Gastrocnemius medialis (tissue), 4 donors: ENCODE measurements at regions not wholly inside any gene's neighbourhood (a gene's known extent, or its start where the extent isn't known, plus 50 kb on each side); places are given as distances from the start of the nearest gene placed in this dataset.

Experiments used
- ATAC-seq, 2 donors: fragments of 150-250 bp; one replicate each; pipeline ENCODE4 v1.9.1; 2016
- DNase-seq, 2 donors: peaks; one replicate each; pipeline ENCODE4 v3.0.0-alpha.2; 2019
- H3K27ac ChIP-seq, 4 donors: fragments of 200-600 bp; sonication (generic); 1 replicate in 1 of 4; 2 replicates in 3 of 4; pipeline ENCODE4 v1.5.1; 2016 to 2018; ENCODE audit warnings: mild to moderate bottlenecking in 2 of 4, moderate library complexity in 1 of 4
- H3K27me3 ChIP-seq, 3 donors: fragments of 200-600 bp; sonication (generic) in 2 of 3; 1 replicate in 1 of 3; 2 replicates in 2 of 3; pipeline versions ENCODE4 v1.5.1 to v1.6.0; 2016 to 2019; ENCODE audit warnings: mild to moderate bottlenecking in 1 of 3, moderate library complexity in 1 of 3
- H3K36me3 ChIP-seq, 2 donors: fragments of 200-600 bp; sonication (generic) in 1 of 2; one replicate each; pipeline ENCODE4 v1.5.1; 2017 to 2018
- H3K4me1 ChIP-seq, 2 donors: fragments of 200-600 bp; sonication (generic) in 1 of 2; one replicate each; pipeline ENCODE4 v1.5.1; 2016 to 2017; ENCODE audit warnings: mild to moderate bottlenecking in 2 of 2
- H3K4me3 ChIP-seq, 4 donors: fragments of 200-600 bp; sonication (generic) in 3 of 4; 1 replicate in 1 of 4; 2 replicates in 3 of 4; pipeline ENCODE4 v1.5.1; 2016 to 2019; ENCODE audit warnings: mild to moderate bottlenecking in 2 of 4
- H3K9me3 ChIP-seq, 3 donors: fragments of 200-600 bp; sonication (generic) in 2 of 3; 1 replicate in 1 of 3; 2 replicates in 2 of 3; pipeline ENCODE4 v1.5.1; 2016 to 2019
- POLR2A ChIP-seq, 2 donors: fragments of 450-650 bp; IDR thresholded peaks; one replicate each; pipeline ENCODE4 v1.6.1; 2017; ENCODE audit warnings: antibody characterized with exemption in 2 of 2, mild to moderate bottlenecking in 2 of 2, moderate library complexity in 2 of 2
- in situ Hi-C, 4 donors: fragments of 200-750 bp; cut with MboI; loops; one replicate each; pipeline versions ENCODE4 v1.15.0 to v1.8.0; 2017; ENCODE audit warnings: low sequenced_read_pairs in 4 of 4
- intact Hi-C: fragments of 100-400 bp; cut with DNase I; formaldehyde crosslinking; loops from one replicate; pipeline ENCODE4 v1.15.1; 2023; ENCODE audit warnings: low total_unique reads
- TF ChIP-seq, protein P1 (sequence below), 5 experiments: fragments of 450-650 bp in 3 of 5; fragments of 200-600 bp in 2 of 5; sonication (generic) in 2 of 5; IDR thresholded peaks in 4 of 5; conservative IDR thresholded peaks in 1 of 5; 1 replicate in 4 of 5; 2 replicates in 1 of 5; pipeline ENCODE4 v1.5.1; 2016 to 2019; ENCODE audit warnings: antibody characterized with exemption in 5 of 5, mild to moderate bottlenecking in 3 of 5, moderate library complexity in 3 of 5

GRCh38 chr6:56699066-56699654 is 56.5 kb upstream of the DST start:
- in situ Hi-C loops, result loop anchor here (5.0 to 10.0 kb wide), 4 partner anchors 52 to 146 kb away; partner anchors contain the start of gene DST (in 1 of the 4)
- DNase-seq (no peak), ATAC-seq (peak; percentile 44 to 68)
- peak overlapping the region in 1 of 4 donors; percentile 89 for H3K27ac ChIP-seq
- intact Hi-C loops, result loop anchor here (1.0 to 10.0 kb wide), 2 partner anchors 62 to 476 kb away; partner anchors contain the start of gene BAG2
- H3K9me3 ChIP-seq, result no peaks in the 10 kb centered on the region
- H3K4me1 ChIP-seq, result peaks cover 14 to 19% of the 10 kb centered on the region in 2 donors
- no peaks in the 10 kb centered on the region for H3K27me3 ChIP-seq
- H3K36me3 ChIP-seq, result no peaks in the 10 kb centered on the region
- no peak overlapping the region for H3K4me3 ChIP-seq
- TF ChIP-seq, protein P1, sequence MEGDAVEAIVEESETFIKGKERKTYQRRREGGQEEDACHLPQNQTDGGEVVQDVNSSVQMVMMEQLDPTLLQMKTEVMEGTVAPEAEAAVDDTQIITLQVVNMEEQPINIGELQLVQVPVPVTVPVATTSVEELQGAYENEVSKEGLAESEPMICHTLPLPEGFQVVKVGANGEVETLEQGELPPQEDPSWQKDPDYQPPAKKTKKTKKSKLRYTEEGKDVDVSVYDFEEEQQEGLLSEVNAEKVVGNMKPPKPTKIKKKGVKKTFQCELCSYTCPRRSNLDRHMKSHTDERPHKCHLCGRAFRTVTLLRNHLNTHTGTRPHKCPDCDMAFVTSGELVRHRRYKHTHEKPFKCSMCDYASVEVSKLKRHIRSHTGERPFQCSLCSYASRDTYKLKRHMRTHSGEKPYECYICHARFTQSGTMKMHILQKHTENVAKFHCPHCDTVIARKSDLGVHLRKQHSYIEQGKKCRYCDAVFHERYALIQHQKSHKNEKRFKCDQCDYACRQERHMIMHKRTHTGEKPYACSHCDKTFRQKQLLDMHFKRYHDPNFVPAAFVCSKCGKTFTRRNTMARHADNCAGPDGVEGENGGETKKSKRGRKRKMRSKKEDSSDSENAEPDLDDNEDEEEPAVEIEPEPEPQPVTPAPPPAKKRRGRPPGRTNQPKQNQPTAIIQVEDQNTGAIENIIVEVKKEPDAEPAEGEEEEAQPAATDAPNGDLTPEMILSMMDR (IDR thresholded peaks at IDR 0.05 in 4 of 5, conservative IDR thresholded peaks at IDR 0.05 in 1 of 5), result peak; percentile 55 to 79 (median 65)
- no peak for TF ChIP-seq POLR2A (IDR thresholded peaks at IDR 0.05)

GRCh38 chr6:56695702-56696101 is 53.0 kb upstream of the DST start:
- no peak for ATAC-seq
- TF ChIP-seq, protein P1 (IDR thresholded peaks at IDR 0.05 in 4 of 5, conservative IDR thresholded peaks at IDR 0.05 in 1 of 5), result no peak
- TF ChIP-seq POLR2A (IDR thresholded peaks at IDR 0.05), result no peak
- no peaks in the 10 kb centered on the region for H3K36me3 ChIP-seq
- no peak overlapping the region for H3K4me3 ChIP-seq
- H3K4me1 ChIP-seq, result peaks cover 38 to 40% of the 10 kb centered on the region in 2 donors
- peak overlapping the region; percentile 89 to 96 (median 94) for H3K27ac ChIP-seq
- in situ Hi-C loops (loop anchor here (5.0 to 10.0 kb wide), 4 partner anchors 48 to 149 kb away; partner anchors contain the start of gene DST (in 1 of the 4)), intact Hi-C loops (loop anchor here (10.0 kb wide), 1 partner anchor 479 kb away; the partner anchor contains the start of gene BAG2)
- no peaks in the 10 kb centered on the region for H3K9me3 ChIP-seq
- no peaks in the 10 kb centered on the region for H3K27me3 ChIP-seq
- no peak for DNase-seq

- no peak for TF ChIP-seq POLR2A (IDR thresholded peaks at IDR 0.05)
- TF ChIP-seq, protein P1 (IDR thresholded peaks at IDR 0.05 in 4 of 5, conservative IDR thresholded peaks at IDR 0.05 in 1 of 5), result no peak
- Histone ChIP-seq H3K36me3 (no peaks in the 10 kb centered on the region), H3K4me1 (peaks cover 49 to 50% of the 10 kb centered on the region in 2 donors), H3K27me3 (no peaks in the 10 kb centered on the region), H3K9me3 (no peaks in the 10 kb centered on the region), H3K27ac (peak overlapping the region; percentile 89 to 96 (median 94)), H3K4me3 (no peak overlapping the region)
- ATAC-seq (no peak), DNase-seq (no peak)
- intact Hi-C loops, result loop anchor here (5.0 to 10.0 kb wide), 2 partner anchors 148 to 481 kb away; partner anchors contain the start of gene BAG2
- in situ Hi-C loops, result loop anchor here in 2 of 4 donors (10.0 kb wide), 2 partner anchors 49 to 151 kb away; partner anchors contain the start of gene DST (in 1 of the 2)
These were observed 51.3 kb upstream of the DST start for GRCh38 chr6:56694002-56694401.

DNA sequence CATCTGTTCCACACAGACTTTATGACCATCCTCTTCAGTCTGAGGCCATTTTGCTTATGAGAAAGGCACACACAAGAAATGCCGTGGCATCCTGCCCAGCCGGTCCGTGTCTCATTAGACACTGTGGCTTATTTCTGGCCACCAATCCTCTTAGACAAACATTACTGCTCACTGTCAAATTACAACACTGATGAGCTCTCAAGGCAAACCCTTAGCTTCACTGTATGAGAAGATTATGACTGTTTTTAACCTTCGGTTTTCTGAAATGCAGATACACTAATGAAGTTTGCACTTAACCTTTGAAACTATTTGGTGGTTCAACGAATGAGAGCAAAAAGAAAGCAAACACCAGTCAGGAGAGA is 50.5 kb upstream of the DST start:
- ATAC-seq (peak; percentile 80 to 86), DNase-seq (peak; percentile 81 to 90)
- no peaks in the 10 kb centered on the region for H3K27me3 ChIP-seq
- H3K4me3 ChIP-seq, result peak overlapping the region; percentile 46 to 56 (median 50)
- in situ Hi-C loops, result loop anchor here in 2 of 4 donors (10.0 kb wide), 2 partner anchors 48 to 152 kb away; partner anchors contain the start of gene DST (in 1 of the 2)
- H3K36me3 ChIP-seq, result no peaks in the 10 kb centered on the region
- intact Hi-C loops, result loop anchor here (5.0 to 10.0 kb wide), 2 partner anchors 149 to 482 kb away; partner anchors contain the start of gene BAG2
- no peaks in the 10 kb centered on the region for H3K9me3 ChIP-seq
- TF ChIP-seq, protein P1 (IDR thresholded peaks at IDR 0.05 in 4 of 5, conservative IDR thresholded peaks at IDR 0.05 in 1 of 5), result no peak
- peak in 1 of 2 donors; percentile 31 for TF ChIP-seq POLR2A (IDR thresholded peaks at IDR 0.05)
- peak overlapping the region; percentile 89 to 96 (median 94) for H3K27ac ChIP-seq
- H3K4me1 ChIP-seq, result peaks cover 54 to 57% of the 10 kb centered on the region in 2 donors
